ENCODE measurements at regions not wholly inside any gene's neighbourhood (a gene's known extent, or its start where the extent isn't known, plus 50 kb on each side); places are given as distances from the start of the nearest gene placed in this dataset.

- DNase-seq (ENCODE audit: low read depth in 2 of 2): no peak
Measured at GRCh38 chr5:8470489-8470888, 601.5 kb downstream of the MTRR start.

- DNase-seq (ENCODE audit: low read depth in 2 of 2): no peak
Measured at GRCh38 chr5:8471581-8471980, 602.6 kb downstream of the MTRR start.

GRCh38 chr5:8473016-8473415 lies 604.1 kb downstream of the MTRR start:
- DNase-seq (ENCODE audit: low read depth in 2 of 2): no peak

- DNase-seq (ENCODE audit: low read depth in 2 of 2): no peak
Measured at GRCh38 chr5:8473827-8474568, 605.0 kb downstream of the MTRR start.

GRCh38 chr5:8474569-8474930 lies 605.6 kb downstream of the MTRR start:
- no peak for DNase-seq (ENCODE audit: low read depth in 2 of 2)

GRCh38 chr5:8478326-8478725 lies 609.4 kb downstream of the MTRR start:
- no peak for DNase-seq (ENCODE audit: low read depth in 2 of 2)

- DNase-seq (ENCODE audit: low read depth in 2 of 2): no peak
Measured at GRCh38 chr5:8481007-8481406, 612.1 kb downstream of the MTRR start.

- peak; percentile 7 for DNase-seq (ENCODE audit: low read depth in 2 of 2)
Measured at GRCh38 chr5:8491254-8491653, 622.3 kb downstream of the MTRR start.

- DNase-seq (ENCODE audit: low read depth in 2 of 2): no peak
Measured at GRCh38 chr5:8493176-8493575, 624.2 kb downstream of the MTRR start.

GRCh38 chr5:8500426-8500825 lies 631.5 kb downstream of the MTRR start:
- no peak for DNase-seq (ENCODE audit: low read depth in 2 of 2)

GRCh38 chr5:8505196-8505595 lies 636.2 kb downstream of the MTRR start:
- DNase-seq (ENCODE audit: low read depth in 2 of 2): no peak

GRCh38 chr5:8508231-8508630 lies 639.3 kb downstream of the MTRR start:
- DNase-seq (ENCODE audit: low read depth in 2 of 2): no peak

- DNase-seq (ENCODE audit: low read depth in 2 of 2): no peak
Measured at GRCh38 chr5:8516356-8516755, 647.4 kb downstream of the MTRR start.

GRCh38 chr5:8517456-8517855 lies 648.5 kb downstream of the MTRR start:
- DNase-seq (ENCODE audit: low read depth in 2 of 2): no peak

- no peak for DNase-seq (ENCODE audit: low read depth in 2 of 2)
Measured at GRCh38 chr5:8520917-8521316, 652.0 kb downstream of the MTRR start.

- no peak for DNase-seq (ENCODE audit: low read depth in 2 of 2)
Measured at GRCh38 chr5:8521991-8522390, 653.0 kb downstream of the MTRR start.

GRCh38 chr5:8522646-8523045 lies 653.7 kb downstream of the MTRR start:
- DNase-seq (ENCODE audit: low read depth in 2 of 2): no peak

GRCh38 chr5:8523501-8523900 lies 654.6 kb downstream of the MTRR start:
- DNase-seq (ENCODE audit: low read depth in 2 of 2): no peak

GRCh38 chr5:8525819-8526218 lies 656.9 kb downstream of the MTRR start:
- DNase-seq (ENCODE audit: low read depth in 2 of 2): no peak

GRCh38 chr5:8528106-8528505 lies 659.2 kb downstream of the MTRR start:
- DNase-seq (ENCODE audit: low read depth in 2 of 2): no peak

- DNase-seq (ENCODE audit: low read depth in 2 of 2): no peak
Measured at GRCh38 chr5:8538821-8539220, 669.9 kb downstream of the MTRR start.

GRCh38 chr5:8540317-8540716 lies 671.4 kb downstream of the MTRR start:
- no peak for DNase-seq (ENCODE audit: low read depth in 2 of 2)

GRCh38 chr5:8550921-8551320 lies 682.0 kb downstream of the MTRR start:
- DNase-seq (ENCODE audit: low read depth in 2 of 2): no peak

- DNase-seq (ENCODE audit: low read depth in 2 of 2): no peak
Measured at GRCh38 chr5:8553364-8553763, 684.4 kb downstream of the MTRR start.
